ENCODE measurements at regions not wholly inside any gene's neighbourhood (a gene's known extent, or its start where the extent isn't known, plus 50 kb on each side); places are given as distances from the start of the nearest gene placed in this dataset.

GRCh38 chr3:158925828-158926494 is 124.1 kb downstream of the MFSD1 start:
- TF ChIP-seq POLR2A (IDR thresholded peaks at IDR 0.05): no peak
- TF ChIP-seq CTCF (IDR thresholded peaks at IDR 0.05): no peak
- no peak for DNase-seq
- H3K27ac ChIP-seq: no peak overlapping the region
- no peaks in the 10 kb centered on the region for H3K27me3 ChIP-seq
- H3K4me1 ChIP-seq (replicated peaks in 1 of 2): no peaks in the 10 kb centered on the region
- intact Hi-C loops (cut with DNase I): no loop called here
- WGBS, 4 donors: 67 to 78% (median 74%) methylated on average over 5 of the region's 5 CpGs
- no peaks in the 10 kb centered on the region for H3K9me3 ChIP-seq (replicated peaks in 1 of 3)
- H3K4me3 ChIP-seq: no peak overlapping the region
- H3K36me3 ChIP-seq (replicated peaks in 1 of 2): no peaks in the 10 kb centered on the region

GRCh38 chr3:158935846-158936245 is 134.0 kb downstream of the MFSD1 start:
- Histone ChIP-seq H3K4me1 (replicated peaks in 1 of 2) (no peaks in the 10 kb centered on the region), H3K27ac (no peak overlapping the region), H3K4me3 (no peak overlapping the region), H3K27me3 (no peaks in the 10 kb centered on the region), H3K36me3 (replicated peaks in 1 of 2) (no peaks in the 10 kb centered on the region), H3K9me3 (replicated peaks in 1 of 3) (no peaks in the 10 kb centered on the region)
- WGBS, 4 donors: 56 to 78% (median 72%) methylated on average over 5 of the region's 5 CpGs
- TF ChIP-seq POLR2A (IDR thresholded peaks at IDR 0.05) (no peak), CTCF (IDR thresholded peaks at IDR 0.05) (no peak)
- DNase-seq: no peak
- intact Hi-C loops (cut with DNase I): no loop called here

- no peak overlapping the region for H3K27ac ChIP-seq
- H3K4me1 ChIP-seq (replicated peaks in 1 of 2): no peaks in the 10 kb centered on the region
- WGBS, 4 donors: 72 to 93% (median 82%) methylated on average over 4 to 12 of the region's 12 CpGs
- intact Hi-C loops (cut with DNase I): no loop called here
- no peak for TF ChIP-seq POLR2A (IDR thresholded peaks at IDR 0.05)
- H3K9me3 ChIP-seq (replicated peaks in 1 of 3): no peaks in the 10 kb centered on the region
- H3K27me3 ChIP-seq: no peaks in the 10 kb centered on the region
- no peak overlapping the region for H3K4me3 ChIP-seq
- no peaks in the 10 kb centered on the region for H3K36me3 ChIP-seq (replicated peaks in 1 of 2)
- DNase-seq: no peak
These were observed 134.8 kb downstream of the MFSD1 start for GRCh38 chr3:158936530-158937113.

- 78 to 85% (median 82%) methylated on average over 8 of the region's 8 CpGs for WGBS, 4 donors
- TF ChIP-seq CTCF (IDR thresholded peaks at IDR 0.05): no peak
- TF ChIP-seq POLR2A (IDR thresholded peaks at IDR 0.05): no peak
These were observed 148.5 kb downstream of the MFSD1 start for GRCh38 chr3:158950178-158950901.

More at GRCh38 chr3:158950178-158950901, 148.5 kb downstream of the MFSD1 start:
- Histone ChIP-seq H3K27me3 (no peaks in the 10 kb centered on the region), H3K4me1 (replicated peaks in 1 of 2) (no peaks in the 10 kb centered on the region), H3K4me3 (no peak overlapping the region), H3K27ac (no peak overlapping the region), H3K9me3 (replicated peaks in 1 of 3) (no peaks in the 10 kb centered on the region), H3K36me3 (replicated peaks in 1 of 2) (no peaks in the 10 kb centered on the region)
- DNase-seq: no peak
- intact Hi-C loops (cut with DNase I): no loop called here

Measured in adrenal gland (tissue), 9 donors.